Mesothelial cell of epicardium (in vitro differentiated cells): ENCODE measurements at regions not wholly inside any gene's neighbourhood (a gene's known extent, or its start where the extent isn't known, plus 50 kb on each side); places are given as distances from the start of the nearest gene placed in this dataset.

Experiments
- DNase-seq, 2 experiments: peaks; one replicate each; pipeline ENCODE4 v3.0.0; 2021; ENCODE audit warnings: low spot score in 2 of 2; ENCODE audit not compliant: unreplicated experiment in 2 of 2
- H3K27ac Mint-ChIP-seq: 2 replicates; pipeline ENCODE4 v1.8.0; 2021; ENCODE audit warnings: mixed read lengths
- H3K27me3 Mint-ChIP-seq: 2 replicates; pipeline ENCODE4 v1.8.0; 2021; ENCODE audit warnings: low read depth, mixed read lengths
- H3K36me3 Mint-ChIP-seq: 2 replicates; pipeline ENCODE4 v1.8.0; 2021; ENCODE audit warnings: mixed read lengths
- H3K4me1 Mint-ChIP-seq: 2 replicates; pipeline ENCODE4 v1.8.0; 2021; ENCODE audit warnings: mixed read lengths
- H3K4me3 Mint-ChIP-seq: 2 replicates; pipeline ENCODE4 v1.8.0; 2021; ENCODE audit warnings: mild to moderate bottlenecking, moderate library complexity, mixed read lengths
- H3K9me3 Mint-ChIP-seq: 2 replicates; pipeline ENCODE4 v1.8.0; 2021; ENCODE audit warnings: mixed read lengths
- CTCF ChIP-seq: fragments of 200-600 bp; sonication (generic); IDR thresholded peaks from one replicate; pipeline ENCODE4 v1.5.0; 2021; ENCODE audit warnings: antibody characterized with exemption; ENCODE audit not compliant: unreplicated experiment

GRCh38 chr5:99936911-99937310 is 598.3 kb upstream of the FAM174A start:
- no peak overlapping the region for H3K4me3 Mint-ChIP-seq
- DNase-seq, result no peak
- H3K4me1 Mint-ChIP-seq, result no peaks in the 10 kb centered on the region
- H3K27me3 Mint-ChIP-seq, result peaks cover 2% of the 10 kb centered on the region
- H3K36me3 Mint-ChIP-seq, result no peaks in the 10 kb centered on the region
- TF ChIP-seq CTCF, result no peak
- H3K27ac Mint-ChIP-seq, result no peak overlapping the region
- no peaks in the 10 kb centered on the region for H3K9me3 Mint-ChIP-seq

- Mint-ChIP-seq H3K4me1 (no peaks in the 10 kb centered on the region), H3K36me3 (no peaks in the 10 kb centered on the region), H3K27ac (no peak overlapping the region), H3K4me3 (no peak overlapping the region), H3K9me3 (no peaks in the 10 kb centered on the region), H3K27me3 (no peaks in the 10 kb centered on the region)
- TF ChIP-seq CTCF, result no peak
- no peak for DNase-seq
Measured at GRCh38 chr5:99929806-99930135, 605.4 kb upstream of the FAM174A start.

- no peak overlapping the region for H3K4me3 Mint-ChIP-seq
- TF ChIP-seq CTCF, result no peak
- H3K9me3 Mint-ChIP-seq, result no peaks in the 10 kb centered on the region
- no peak for DNase-seq
- no peaks in the 10 kb centered on the region for H3K27me3 Mint-ChIP-seq
- H3K27ac Mint-ChIP-seq, result no peak overlapping the region
- H3K36me3 Mint-ChIP-seq, result no peaks in the 10 kb centered on the region
- H3K4me1 Mint-ChIP-seq, result no peaks in the 10 kb centered on the region
Measured at GRCh38 chr5:99929067-99929805, 605.9 kb upstream of the FAM174A start.

GRCh38 chr5:99928490-99928889 is 606.7 kb upstream of the FAM174A start:
- H3K27ac Mint-ChIP-seq, result no peak overlapping the region
- no peak for DNase-seq
- H3K4me3 Mint-ChIP-seq, result no peak overlapping the region
- H3K36me3 Mint-ChIP-seq, result no peaks in the 10 kb centered on the region
- no peaks in the 10 kb centered on the region for H3K27me3 Mint-ChIP-seq
- H3K9me3 Mint-ChIP-seq, result no peaks in the 10 kb centered on the region
- no peaks in the 10 kb centered on the region for H3K4me1 Mint-ChIP-seq
- no peak for TF ChIP-seq CTCF

- no peak for DNase-seq
- no peak for TF ChIP-seq CTCF
Measured at GRCh38 chr5:99926463-99926862, 608.7 kb upstream of the FAM174A start.

GRCh38 chr5:99922386-99922785 is 612.8 kb upstream of the FAM174A start:
- H3K4me3 Mint-ChIP-seq, result no peak overlapping the region
- H3K4me1 Mint-ChIP-seq, result no peaks in the 10 kb centered on the region
- no peaks in the 10 kb centered on the region for H3K36me3 Mint-ChIP-seq
- H3K9me3 Mint-ChIP-seq, result no peaks in the 10 kb centered on the region
- TF ChIP-seq CTCF, result no peak
- no peak overlapping the region for H3K27ac Mint-ChIP-seq
- DNase-seq, result no peak
- H3K27me3 Mint-ChIP-seq, result no peaks in the 10 kb centered on the region

More at GRCh38 chr5:99926463-99926862, 608.7 kb upstream of the FAM174A start:
- no peaks in the 10 kb centered on the region for H3K36me3 Mint-ChIP-seq
- no peaks in the 10 kb centered on the region for H3K4me1 Mint-ChIP-seq
- H3K27me3 Mint-ChIP-seq, result no peaks in the 10 kb centered on the region
- no peak overlapping the region for H3K27ac Mint-ChIP-seq
- no peak overlapping the region for H3K4me3 Mint-ChIP-seq
- H3K9me3 Mint-ChIP-seq, result no peaks in the 10 kb centered on the region
